ENCODE measurements at regions not wholly inside any gene's neighbourhood (a gene's known extent, or its start where the extent isn't known, plus 50 kb on each side); places are given as distances from the start of the nearest gene placed in this dataset.
A peak's percentile ranks its signal among the peaks of the same experiment; 100 is the strongest.

DNA sequence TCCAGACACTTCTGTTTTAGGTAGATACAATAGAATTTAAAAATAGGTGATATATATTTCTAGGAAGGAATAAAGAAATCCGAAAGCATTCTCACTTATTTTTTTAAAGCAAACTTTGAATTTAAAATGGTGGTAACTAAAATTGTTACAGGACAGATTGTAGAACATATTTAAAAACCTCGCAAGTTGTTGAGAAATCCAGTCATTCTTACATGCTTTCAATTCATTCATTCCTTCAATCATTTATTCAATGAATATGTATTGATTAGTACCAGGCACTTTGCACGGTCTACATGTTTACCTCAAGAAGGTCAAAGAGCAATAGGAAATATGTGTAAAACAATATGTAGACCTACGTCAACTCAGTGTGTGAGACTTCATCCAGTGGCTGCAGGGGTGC lies 189.9 kb upstream of the SNX7 start:
- TF ChIP-seq CREB1 (IDR thresholded peaks at IDR 0.05; ENCODE audit: low read depth), result no peak

DNA sequence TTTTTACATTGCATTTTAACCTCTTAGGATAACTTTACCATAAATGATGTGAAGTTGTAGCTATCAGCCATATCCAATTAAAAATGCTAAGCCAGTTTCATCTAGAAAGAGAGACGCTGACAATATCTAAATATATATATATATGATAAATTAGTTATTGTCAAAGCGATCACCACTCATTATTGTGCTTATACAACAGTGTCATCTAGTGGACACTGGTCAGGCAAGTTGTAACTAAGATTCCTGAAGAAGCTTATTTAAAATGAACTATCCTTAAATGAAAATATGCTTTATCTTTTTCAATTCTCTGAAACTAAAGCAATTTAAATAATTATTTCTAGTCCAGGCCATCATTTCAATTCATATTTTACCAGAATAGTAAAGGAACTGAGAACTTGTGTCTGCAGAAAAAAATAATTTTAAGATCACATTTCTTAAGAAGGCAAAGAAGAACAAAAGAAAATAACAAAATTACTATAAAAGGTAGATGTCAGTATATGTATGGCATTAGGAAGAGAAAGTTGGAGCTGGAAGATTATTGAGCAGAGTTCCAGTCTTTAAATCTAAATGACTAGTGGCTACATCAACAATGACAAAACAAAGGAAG lies 193.3 kb upstream of the SNX7 start:
- TF ChIP-seq TAF1 (IDR thresholded peaks at IDR 0.05; ENCODE audit: low read depth), result no peak
- peak; percentile 83 for TF ChIP-seq RAD21 (IDR thresholded peaks at IDR 0.05; ENCODE audit: low read depth)

DNA sequence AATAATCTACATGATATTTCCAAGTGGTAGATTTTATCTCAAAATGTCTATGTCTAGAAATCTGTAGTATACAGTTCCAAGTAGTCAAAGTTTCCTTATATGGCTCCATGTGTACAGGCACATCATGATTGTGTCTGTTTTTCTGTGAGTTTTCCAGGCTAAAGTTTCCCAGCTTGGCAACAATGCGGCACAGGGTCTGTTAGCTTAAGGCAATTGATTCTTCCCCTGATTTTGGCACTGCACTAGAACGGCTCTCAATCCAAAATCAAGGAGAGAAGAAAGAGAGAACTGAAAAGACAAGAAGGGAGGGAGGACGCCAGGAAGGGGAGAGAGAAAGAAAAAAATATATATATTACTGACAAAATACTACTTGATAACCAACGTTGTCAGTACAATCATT lies 193.9 kb upstream of the SNX7 start:
- TF ChIP-seq NFIC (IDR thresholded peaks at IDR 0.05) (no peak), YY1 (IDR thresholded peaks at IDR 0.05; ENCODE audit: low read depth) (no peak), EGR1 (IDR thresholded peaks at IDR 0.05) (no peak), CREB1 (IDR thresholded peaks at IDR 0.05; ENCODE audit: low read depth) (no peak), RAD21 (IDR thresholded peaks at IDR 0.05; ENCODE audit: low read depth) (no peak), TCF12 (IDR thresholded peaks at IDR 0.05; ENCODE audit: low read depth) (no peak), EP300 (IDR thresholded peaks at IDR 0.05; ENCODE audit: borderline replicate concordance) (no peak), TEAD4 (IDR thresholded peaks at IDR 0.05) (no peak), CEBPB (IDR thresholded peaks at IDR 0.05) (no peak), FOXM1 (IDR thresholded peaks at IDR 0.05; ENCODE audit: borderline replicate concordance, low read depth) (no peak), ZBTB7A (IDR thresholded peaks at IDR 0.05; ENCODE audit: low read depth) (no peak)
- TF ChIP-seq, protein P1, sequence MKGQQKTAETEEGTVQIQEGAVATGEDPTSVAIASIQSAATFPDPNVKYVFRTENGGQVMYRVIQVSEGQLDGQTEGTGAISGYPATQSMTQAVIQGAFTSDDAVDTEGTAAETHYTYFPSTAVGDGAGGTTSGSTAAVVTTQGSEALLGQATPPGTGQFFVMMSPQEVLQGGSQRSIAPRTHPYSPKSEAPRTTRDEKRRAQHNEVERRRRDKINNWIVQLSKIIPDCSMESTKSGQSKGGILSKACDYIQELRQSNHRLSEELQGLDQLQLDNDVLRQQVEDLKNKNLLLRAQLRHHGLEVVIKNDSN (IDR thresholded peaks at IDR 0.05), result no peak
- TF ChIP-seq, protein P2, sequence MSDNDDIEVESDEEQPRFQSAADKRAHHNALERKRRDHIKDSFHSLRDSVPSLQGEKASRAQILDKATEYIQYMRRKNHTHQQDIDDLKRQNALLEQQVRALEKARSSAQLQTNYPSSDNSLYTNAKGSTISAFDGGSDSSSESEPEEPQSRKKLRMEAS (IDR thresholded peaks at IDR 0.05), result no peak

DNA sequence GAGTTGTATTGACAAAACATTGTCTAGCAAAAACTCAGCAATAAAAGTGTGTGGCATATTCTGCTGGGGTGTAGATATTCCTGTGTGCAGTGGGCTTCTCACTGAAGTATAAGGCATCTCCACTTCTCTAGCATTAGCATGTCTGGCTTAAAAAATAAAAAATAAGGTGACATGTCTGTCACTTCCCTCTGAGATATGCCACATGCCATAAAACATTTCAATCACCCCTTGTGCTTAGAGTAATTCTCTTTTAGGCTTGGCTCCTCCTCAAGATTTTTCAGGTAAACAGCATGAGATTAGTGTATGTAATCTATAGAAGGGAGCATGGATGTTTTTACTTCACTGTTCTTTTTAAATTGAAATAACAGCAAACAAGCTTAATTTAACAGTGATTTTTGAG lies 194.4 kb upstream of the SNX7 start:
- TF ChIP-seq EP300 (IDR thresholded peaks at IDR 0.05; ENCODE audit: borderline replicate concordance), result no peak
- no peak for TF ChIP-seq NFIC (IDR thresholded peaks at IDR 0.05)
- TF ChIP-seq TEAD4 (IDR thresholded peaks at IDR 0.05), result no peak
- no peak for TF ChIP-seq ZBTB7A (IDR thresholded peaks at IDR 0.05; ENCODE audit: low read depth)
- TF ChIP-seq FOXM1 (IDR thresholded peaks at IDR 0.05; ENCODE audit: borderline replicate concordance, low read depth), result no peak
- TF ChIP-seq, protein P1 (IDR thresholded peaks at IDR 0.05), result no peak
- no peak for TF ChIP-seq EGR1 (IDR thresholded peaks at IDR 0.05)
- TF ChIP-seq, protein P2 (IDR thresholded peaks at IDR 0.05), result no peak
- TF ChIP-seq YY1 (IDR thresholded peaks at IDR 0.05; ENCODE audit: low read depth), result no peak
- no peak for TF ChIP-seq CREB1 (IDR thresholded peaks at IDR 0.05; ENCODE audit: low read depth)
- no peak for TF ChIP-seq TCF12 (IDR thresholded peaks at IDR 0.05; ENCODE audit: low read depth)

DNA sequence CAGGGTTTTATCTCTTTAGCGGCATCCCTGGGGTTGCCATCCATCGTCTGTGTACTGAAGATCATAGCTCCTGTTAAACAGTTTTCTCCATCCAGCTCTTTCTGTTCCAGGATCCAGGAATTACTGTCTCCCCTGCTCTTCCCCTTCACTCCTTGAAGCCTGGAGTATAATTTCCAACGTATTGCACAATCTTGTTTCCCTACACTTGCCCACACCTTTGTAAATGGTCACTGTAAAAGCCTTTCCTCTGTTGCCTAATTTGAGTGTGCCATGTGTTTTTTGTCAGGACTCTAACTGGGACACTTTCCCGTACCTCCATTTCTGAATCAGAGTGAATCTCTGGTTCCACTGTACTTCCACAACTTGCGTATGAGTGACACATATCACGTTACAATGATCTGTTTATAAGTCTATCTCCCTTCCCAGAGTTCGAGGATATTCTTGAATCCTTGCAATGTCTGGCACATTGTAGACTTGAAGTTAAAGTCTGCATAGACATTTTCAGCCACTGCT lies 199.6 kb upstream of the SNX7 start:
- peak; percentile 51; the same call in 1 of the 2 replicates for TF ChIP-seq CEBPB (IDR thresholded peaks at IDR 0.05)
- no peak for TF ChIP-seq YY1 (IDR thresholded peaks at IDR 0.05; ENCODE audit: low read depth)
- TF ChIP-seq, protein P2 (IDR thresholded peaks at IDR 0.05), result no peak
- no peak for TF ChIP-seq CREB1 (IDR thresholded peaks at IDR 0.05; ENCODE audit: low read depth)
- TF ChIP-seq, protein P3, sequence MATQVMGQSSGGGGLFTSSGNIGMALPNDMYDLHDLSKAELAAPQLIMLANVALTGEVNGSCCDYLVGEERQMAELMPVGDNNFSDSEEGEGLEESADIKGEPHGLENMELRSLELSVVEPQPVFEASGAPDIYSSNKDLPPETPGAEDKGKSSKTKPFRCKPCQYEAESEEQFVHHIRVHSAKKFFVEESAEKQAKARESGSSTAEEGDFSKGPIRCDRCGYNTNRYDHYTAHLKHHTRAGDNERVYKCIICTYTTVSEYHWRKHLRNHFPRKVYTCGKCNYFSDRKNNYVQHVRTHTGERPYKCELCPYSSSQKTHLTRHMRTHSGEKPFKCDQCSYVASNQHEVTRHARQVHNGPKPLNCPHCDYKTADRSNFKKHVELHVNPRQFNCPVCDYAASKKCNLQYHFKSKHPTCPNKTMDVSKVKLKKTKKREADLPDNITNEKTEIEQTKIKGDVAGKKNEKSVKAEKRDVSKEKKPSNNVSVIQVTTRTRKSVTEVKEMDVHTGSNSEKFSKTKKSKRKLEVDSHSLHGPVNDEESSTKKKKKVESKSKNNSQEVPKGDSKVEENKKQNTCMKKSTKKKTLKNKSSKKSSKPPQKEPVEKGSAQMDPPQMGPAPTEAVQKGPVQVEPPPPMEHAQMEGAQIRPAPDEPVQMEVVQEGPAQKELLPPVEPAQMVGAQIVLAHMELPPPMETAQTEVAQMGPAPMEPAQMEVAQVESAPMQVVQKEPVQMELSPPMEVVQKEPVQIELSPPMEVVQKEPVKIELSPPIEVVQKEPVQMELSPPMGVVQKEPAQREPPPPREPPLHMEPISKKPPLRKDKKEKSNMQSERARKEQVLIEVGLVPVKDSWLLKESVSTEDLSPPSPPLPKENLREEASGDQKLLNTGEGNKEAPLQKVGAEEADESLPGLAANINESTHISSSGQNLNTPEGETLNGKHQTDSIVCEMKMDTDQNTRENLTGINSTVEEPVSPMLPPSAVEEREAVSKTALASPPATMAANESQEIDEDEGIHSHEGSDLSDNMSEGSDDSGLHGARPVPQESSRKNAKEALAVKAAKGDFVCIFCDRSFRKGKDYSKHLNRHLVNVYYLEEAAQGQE (IDR thresholded peaks at IDR 0.05; ENCODE audit: low read depth), result no peak
- TF ChIP-seq FOXM1 (IDR thresholded peaks at IDR 0.05; ENCODE audit: borderline replicate concordance, low read depth), result no peak
- no peak for TF ChIP-seq ZBTB7A (IDR thresholded peaks at IDR 0.05; ENCODE audit: low read depth)
- TF ChIP-seq TAF1 (IDR thresholded peaks at IDR 0.05; ENCODE audit: low read depth), result no peak

DNA sequence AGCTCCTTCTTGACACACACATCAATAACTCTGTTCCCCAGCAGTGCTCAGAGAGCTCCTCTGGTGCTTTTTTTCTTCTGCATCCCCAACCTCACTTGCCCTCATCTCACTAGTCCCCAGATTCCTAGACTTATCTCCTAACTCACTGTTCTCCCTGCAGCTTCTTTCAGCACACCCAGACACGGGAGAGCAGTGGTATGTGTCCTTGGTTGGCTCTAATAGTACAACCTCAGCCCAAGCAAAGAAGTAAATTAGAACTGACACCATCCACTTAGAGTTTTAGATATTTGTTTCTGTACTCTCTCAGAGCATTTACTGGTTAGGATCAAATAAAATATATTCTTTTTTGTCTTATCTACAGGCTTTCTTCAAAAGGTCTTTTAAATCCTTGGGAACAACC lies 201.4 kb upstream of the SNX7 start:
- TF ChIP-seq TCF12 (IDR thresholded peaks at IDR 0.05; ENCODE audit: low read depth), result no peak
- TF ChIP-seq YY1 (IDR thresholded peaks at IDR 0.05; ENCODE audit: low read depth), result no peak
- no peak for TF ChIP-seq EP300 (IDR thresholded peaks at IDR 0.05; ENCODE audit: borderline replicate concordance)
- TF ChIP-seq, protein P2 (IDR thresholded peaks at IDR 0.05), result no peak
- no peak for TF ChIP-seq NFIC (IDR thresholded peaks at IDR 0.05)
- no peak for TF ChIP-seq EGR1 (IDR thresholded peaks at IDR 0.05)
- TF ChIP-seq CREB1 (IDR thresholded peaks at IDR 0.05; ENCODE audit: low read depth), result no peak
- TF ChIP-seq, protein P3 (IDR thresholded peaks at IDR 0.05; ENCODE audit: low read depth), result no peak
- no peak for TF ChIP-seq TAF1 (IDR thresholded peaks at IDR 0.05; ENCODE audit: low read depth)
- TF ChIP-seq, protein P1 (IDR thresholded peaks at IDR 0.05), result no peak
- TF ChIP-seq CEBPB (IDR thresholded peaks at IDR 0.05), result no peak
- TF ChIP-seq FOXM1 (IDR thresholded peaks at IDR 0.05; ENCODE audit: borderline replicate concordance, low read depth), result no peak
- no peak for TF ChIP-seq RAD21 (IDR thresholded peaks at IDR 0.05; ENCODE audit: low read depth)
- TF ChIP-seq TEAD4 (IDR thresholded peaks at IDR 0.05), result no peak
- no peak for TF ChIP-seq ZBTB7A (IDR thresholded peaks at IDR 0.05; ENCODE audit: low read depth)

Data from Ishikawa (cell line).